GM18498 (cell line): ENCODE measurements at regions not wholly inside any gene's neighbourhood (a gene's known extent, or its start where the extent isn't known, plus 50 kb on each side); places are given as distances from the start of the nearest gene placed in this dataset.

ENCODE experiments used
- ATAC-seq: cut with Tn5 transposase; IDR thresholded peaks from one replicate; pipeline ENCODE4 v1.9.1; 2021; ENCODE audit warnings: mild to moderate bottlenecking, moderate library complexity; ENCODE audit not compliant: unreplicated experiment

- ATAC-seq, result no peak
Measured at GRCh38 chr10:104574838-104575237, 66.3 kb upstream of the SORCS3 start.

GRCh38 chr10:104576611-104577010 lies 64.5 kb upstream of the SORCS3 start:
- no peak for ATAC-seq

GRCh38 chr10:104577163-104577562 lies 63.9 kb upstream of the SORCS3 start:
- ATAC-seq, result no peak

GRCh38 chr10:104577861-104578521 lies 63.1 kb upstream of the SORCS3 start:
- ATAC-seq, result no peak

GRCh38 chr10:104578671-104579070 lies 62.4 kb upstream of the SORCS3 start:
- no peak for ATAC-seq

GRCh38 chr10:104579136-104579535 lies 62.0 kb upstream of the SORCS3 start:
- no peak for ATAC-seq

- no peak for ATAC-seq
Measured at GRCh38 chr10:104580321-104580720, 60.8 kb upstream of the SORCS3 start.

GRCh38 chr10:104580774-104581675 lies 60.1 kb upstream of the SORCS3 start:
- peak; percentile 81 for ATAC-seq

- ATAC-seq, result no peak
Measured at GRCh38 chr10:104581884-104582601, 59.0 kb upstream of the SORCS3 start.

GRCh38 chr10:104582602-104582951 lies 58.5 kb upstream of the SORCS3 start:
- ATAC-seq, result no peak

GRCh38 chr10:104582966-104583365 lies 58.1 kb upstream of the SORCS3 start:
- ATAC-seq, result no peak

GRCh38 chr10:104584541-104584940 lies 56.5 kb upstream of the SORCS3 start:
- ATAC-seq, result no peak

GRCh38 chr10:104587751-104588150 lies 53.3 kb upstream of the SORCS3 start:
- ATAC-seq, result no peak

GRCh38 chr10:104589431-104589830 lies 51.7 kb upstream of the SORCS3 start:
- ATAC-seq, result no peak

GRCh38 chr10:104589871-104590270 lies 51.2 kb upstream of the SORCS3 start:
- ATAC-seq, result no peak
